H1 (cell line): ENCODE measurements at regions not wholly inside any gene's neighbourhood (a gene's known extent, or its start where the extent isn't known, plus 50 kb on each side); places are given as distances from the start of the nearest gene placed in this dataset.

Experiments
- SRF ChIP-seq: IDR thresholded peaks from 2 replicates; pipeline ENCODE4 v1.6.1; 2011; ENCODE audit warnings: mild to moderate bottlenecking, low read depth, low read length, moderate library complexity
- TF ChIP-seq, protein P1 (sequence below), 3 experiments: IDR thresholded peaks; 1 replicate in 2 of 3; 2 replicates in 1 of 3; pipeline versions ENCODE4 v1.5.1 to v1.6.1; 2011; ENCODE audit warnings: low read length in 3 of 3, mild to moderate bottlenecking in 3 of 3, inconsistent platforms in 2 of 3, low read depth in 1 of 3, moderate library complexity in 1 of 3; ENCODE audit not compliant: insufficient read depth in 1 of 3; ENCODE audit errors: control extremely low read depth in 1 of 3

- no peak for TF ChIP-seq SRF
- TF ChIP-seq, protein P1, sequence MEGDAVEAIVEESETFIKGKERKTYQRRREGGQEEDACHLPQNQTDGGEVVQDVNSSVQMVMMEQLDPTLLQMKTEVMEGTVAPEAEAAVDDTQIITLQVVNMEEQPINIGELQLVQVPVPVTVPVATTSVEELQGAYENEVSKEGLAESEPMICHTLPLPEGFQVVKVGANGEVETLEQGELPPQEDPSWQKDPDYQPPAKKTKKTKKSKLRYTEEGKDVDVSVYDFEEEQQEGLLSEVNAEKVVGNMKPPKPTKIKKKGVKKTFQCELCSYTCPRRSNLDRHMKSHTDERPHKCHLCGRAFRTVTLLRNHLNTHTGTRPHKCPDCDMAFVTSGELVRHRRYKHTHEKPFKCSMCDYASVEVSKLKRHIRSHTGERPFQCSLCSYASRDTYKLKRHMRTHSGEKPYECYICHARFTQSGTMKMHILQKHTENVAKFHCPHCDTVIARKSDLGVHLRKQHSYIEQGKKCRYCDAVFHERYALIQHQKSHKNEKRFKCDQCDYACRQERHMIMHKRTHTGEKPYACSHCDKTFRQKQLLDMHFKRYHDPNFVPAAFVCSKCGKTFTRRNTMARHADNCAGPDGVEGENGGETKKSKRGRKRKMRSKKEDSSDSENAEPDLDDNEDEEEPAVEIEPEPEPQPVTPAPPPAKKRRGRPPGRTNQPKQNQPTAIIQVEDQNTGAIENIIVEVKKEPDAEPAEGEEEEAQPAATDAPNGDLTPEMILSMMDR (IDR thresholded peaks at IDR 0.05; ENCODE audit: control extremely low read depth in 1 of 3, insufficient read depth in 1 of 3, low read depth in 1 of 3, low read length in 3 of 3), result no peak
Observed at GRCh38 chr11:96986516-96986915, 596.7 kb downstream of the JRKL start.
